T-helper 2 cell (primary cell): ENCODE measurements at regions not wholly inside any gene's neighbourhood (a gene's known extent, or its start where the extent isn't known, plus 50 kb on each side); places are given as distances from the start of the nearest gene placed in this dataset.
"Not testable (repeated sequence)": the region's sequence is repeated elsewhere in the genome, so short reads cannot be mapped to it uniquely, and the experiment has no call there.

Source experiments
- DNase-seq, 5 experiments: peaks; one replicate each; pipeline versions ENCODE4 v3.0.0 to v3.0.0-alpha.2; 2012 to 2022

DNA sequence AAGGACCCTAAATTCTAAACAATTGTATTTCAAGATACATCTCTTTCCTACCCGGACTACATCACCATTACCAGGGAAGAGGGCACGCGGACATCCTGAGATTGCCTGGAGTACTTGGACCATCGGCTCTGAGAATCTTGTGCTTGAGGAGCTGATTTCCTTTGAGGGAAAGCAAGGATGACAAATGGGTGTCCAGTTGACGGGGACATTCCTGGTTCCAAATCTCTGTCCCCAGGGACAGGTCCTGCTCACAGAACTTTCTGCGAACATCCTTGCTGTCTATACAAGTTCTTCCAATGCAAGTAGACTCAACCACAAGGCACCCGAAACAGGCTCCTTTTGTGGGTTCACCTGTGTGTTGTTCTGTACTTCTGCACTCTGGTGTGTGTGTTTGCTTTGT lies 289.5 kb upstream of the MYT1L start:
- DNase-seq: no peak

DNA sequence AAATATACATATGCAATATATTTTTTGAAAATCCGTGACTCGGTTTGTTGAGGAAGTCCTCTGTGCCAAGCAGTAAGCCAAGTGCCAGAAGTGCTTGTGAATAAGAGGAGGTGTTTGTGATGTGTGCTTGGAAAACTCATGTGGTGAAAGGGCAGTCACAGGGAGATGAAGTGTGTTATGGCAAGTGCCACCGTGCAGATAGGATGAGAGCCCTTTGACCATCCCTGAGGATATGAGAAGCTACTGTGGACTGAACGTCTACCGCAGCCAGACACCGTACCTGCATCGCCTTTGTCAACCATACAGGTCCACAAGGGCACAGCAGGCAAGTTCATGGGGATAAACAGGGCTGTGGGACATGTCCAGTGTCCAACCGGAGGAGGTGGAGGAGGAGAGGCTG lies 288.9 kb upstream of the MYT1L start:
- no peak for DNase-seq

- no peak for DNase-seq
These were observed 283.4 kb upstream of the MYT1L start for GRCh38 chr2:2614452-2614851.

GRCh38 chr2:2613279-2614199 lies 282.5 kb upstream of the MYT1L start:
- peak; percentile 44 to 95 (median 70) for DNase-seq

DNA sequence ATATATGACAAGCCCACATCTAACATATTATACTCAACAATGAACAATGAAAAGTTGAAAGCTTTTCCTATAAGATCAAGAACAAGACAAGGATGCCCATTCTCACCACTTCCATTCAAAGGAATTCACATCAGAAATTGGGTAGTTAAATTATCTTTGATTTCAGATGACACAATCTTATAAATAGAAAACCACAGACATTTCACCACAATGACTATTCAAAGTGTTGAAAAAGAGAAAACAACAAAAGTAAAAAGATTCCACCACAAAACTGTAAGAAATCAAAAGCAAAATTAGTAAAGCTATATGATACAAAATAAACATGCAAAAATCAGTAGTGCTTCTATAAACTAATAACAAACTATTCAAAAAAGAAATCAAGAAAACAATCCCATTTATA lies 279.7 kb upstream of the MYT1L start:
- DNase-seq: no peak

GRCh38 chr2:2600366-2600765 lies 269.3 kb upstream of the MYT1L start:
- DNase-seq: no peak

DNA sequence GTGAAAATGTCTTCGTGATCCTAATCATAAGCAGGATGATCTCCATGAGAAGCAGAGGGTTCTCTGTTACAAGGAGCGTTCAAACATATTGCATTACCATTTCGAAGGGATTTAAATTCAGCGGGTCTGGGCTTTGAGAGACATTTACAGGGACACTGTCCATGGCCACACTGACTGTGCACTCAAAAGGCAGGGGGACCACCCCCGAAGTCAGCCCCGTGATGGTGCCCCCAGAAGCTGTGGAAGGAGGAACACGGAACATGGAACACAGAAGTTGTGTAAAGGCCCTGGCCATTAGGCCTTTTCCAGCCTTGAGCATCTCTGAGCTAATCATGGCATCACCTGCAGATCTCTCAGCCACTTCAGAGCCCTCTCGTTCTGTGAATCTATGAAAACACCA lies 268.4 kb upstream of the MYT1L start:
- DNase-seq: no peak

GRCh38 chr2:2597712-2598111 lies 266.6 kb upstream of the MYT1L start:
- no peak for DNase-seq

GRCh38 chr2:2591542-2591940 lies 260.5 kb upstream of the MYT1L start:
- no peak for DNase-seq

DNA sequence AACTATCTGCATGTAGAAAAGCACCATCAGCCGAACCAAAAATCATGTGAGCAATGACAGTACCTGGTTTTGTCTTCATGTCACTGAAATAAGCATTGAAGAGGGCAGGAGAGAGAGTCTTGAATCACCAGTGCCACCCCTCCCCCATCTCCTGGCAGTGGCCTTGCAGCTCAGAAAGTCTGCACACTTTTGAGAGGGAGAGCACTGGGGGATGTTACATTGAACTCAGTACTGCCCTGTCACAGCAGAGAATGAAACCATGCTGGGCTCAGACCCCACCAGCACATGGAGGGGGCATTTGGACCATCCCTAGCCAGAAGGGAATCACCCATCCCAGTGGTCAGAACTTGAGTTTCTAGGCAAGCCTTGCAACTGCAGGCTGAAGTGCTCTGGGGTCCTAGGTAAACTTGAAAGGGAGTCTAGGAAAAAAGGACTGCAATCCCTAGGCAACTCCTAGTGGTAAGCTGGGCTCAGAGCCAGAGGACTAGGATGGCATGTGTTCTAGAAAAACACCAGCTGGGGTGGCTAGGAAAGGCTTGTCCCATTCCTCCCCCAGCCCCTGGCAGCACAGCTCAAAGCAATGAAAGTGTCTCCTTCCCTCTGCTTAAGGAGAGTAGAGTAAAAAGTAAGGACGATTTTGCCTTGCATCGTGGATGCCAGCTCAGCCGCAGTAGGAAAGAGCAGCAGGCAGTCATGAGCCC lies 259.9 kb upstream of the MYT1L start:
- no peak for DNase-seq

DNA sequence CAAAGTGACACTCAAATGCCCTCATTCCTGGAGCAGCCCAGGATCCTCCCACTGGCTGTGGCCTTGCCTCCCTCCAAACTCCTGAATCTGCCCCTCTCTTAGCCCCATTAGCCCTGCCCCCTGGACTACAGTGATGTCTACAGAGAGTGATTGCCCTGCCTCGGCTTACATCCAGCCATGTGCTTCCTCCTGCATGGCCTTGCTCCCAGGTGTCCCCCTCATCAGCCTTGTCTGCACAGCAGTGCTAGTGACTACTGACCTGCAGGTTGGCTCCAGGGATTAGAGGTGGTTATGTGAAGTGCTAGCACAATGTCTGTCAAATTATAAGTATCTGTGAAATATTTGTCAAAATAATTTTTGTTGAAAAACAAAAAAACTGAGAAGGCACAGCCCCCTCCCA lies 259.1 kb upstream of the MYT1L start:
- DNase-seq: no peak

GRCh38 chr2:2588777-2589176 lies 257.7 kb upstream of the MYT1L start:
- no peak for DNase-seq

DNA sequence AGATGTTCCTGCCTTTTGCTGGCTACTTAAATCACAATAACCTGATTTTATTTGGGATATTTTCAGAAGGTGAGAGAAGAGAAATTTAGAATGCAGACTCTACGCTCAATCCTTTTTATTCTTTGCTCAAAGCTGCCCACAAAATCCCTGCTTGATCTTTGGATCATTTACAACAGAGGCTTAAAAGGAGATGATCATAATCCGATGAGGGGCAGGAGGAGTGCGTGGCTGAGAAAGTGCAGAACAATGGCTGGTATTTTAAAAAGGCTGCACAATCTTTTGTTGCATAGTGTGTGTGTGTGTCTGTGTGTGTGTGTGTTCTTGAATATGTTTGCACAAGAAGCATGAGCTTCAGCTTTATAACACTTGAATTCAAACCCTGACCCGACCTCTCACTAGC lies 256.3 kb upstream of the MYT1L start:
- DNase-seq: no peak

- DNase-seq: no peak
These were observed 255.9 kb upstream of the MYT1L start for GRCh38 chr2:2586931-2587330.

GRCh38 chr2:2586068-2586776 lies 255.1 kb upstream of the MYT1L start:
- DNase-seq: no peak

GRCh38 chr2:2582998-2583545 lies 252.0 kb upstream of the MYT1L start:
- DNase-seq: no peak

GRCh38 chr2:2581331-2582159 lies 250.5 kb upstream of the MYT1L start:
- DNase-seq: no peak

DNA sequence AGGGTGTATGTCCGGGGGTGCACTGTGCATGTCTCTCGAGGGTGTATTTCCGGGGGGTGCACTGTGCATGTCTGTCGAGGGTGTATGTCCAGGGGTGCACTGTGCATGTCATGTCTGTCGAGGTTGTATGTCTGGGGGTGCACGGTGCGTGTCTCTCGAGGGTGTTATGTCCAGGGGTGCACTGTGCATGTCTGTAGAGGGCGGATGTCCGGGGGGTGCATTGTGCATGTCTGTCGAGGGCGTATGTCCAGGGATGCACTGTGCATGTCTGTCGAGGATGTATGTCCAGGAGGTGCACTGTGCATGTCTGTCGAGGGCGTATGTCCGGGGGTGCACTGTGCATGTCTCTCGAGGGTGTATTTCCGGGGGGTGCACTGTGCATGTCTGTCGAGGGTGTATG lies 249.8 kb upstream of the MYT1L start:
- not testable (repeated sequence) for DNase-seq

- DNase-seq: no peak
These were observed 249.3 kb upstream of the MYT1L start for GRCh38 chr2:2580341-2580740.

GRCh38 chr2:2579814-2580213 lies 248.7 kb upstream of the MYT1L start:
- DNase-seq: no peak

DNA sequence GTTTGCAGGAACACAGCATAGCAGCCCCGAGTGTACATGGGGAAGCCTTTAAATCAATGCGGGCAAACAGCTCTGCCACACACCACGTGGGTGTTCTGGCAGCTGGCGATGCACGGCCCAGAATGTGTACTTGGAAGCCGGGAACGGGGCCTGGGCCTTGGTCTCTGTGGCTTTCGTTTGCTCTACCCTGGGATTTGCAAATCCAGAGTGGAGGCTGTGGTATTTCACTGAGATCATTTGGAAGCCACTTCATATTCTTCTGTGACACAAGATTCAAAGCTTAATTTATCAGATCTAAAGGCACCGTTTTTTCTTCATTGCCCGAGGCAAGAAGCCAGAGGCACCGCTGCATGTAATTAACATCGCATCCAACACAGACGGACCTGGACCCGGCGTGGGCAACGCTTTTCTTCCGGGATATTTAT lies 246.3 kb upstream of the MYT1L start:
- no peak for DNase-seq

DNA sequence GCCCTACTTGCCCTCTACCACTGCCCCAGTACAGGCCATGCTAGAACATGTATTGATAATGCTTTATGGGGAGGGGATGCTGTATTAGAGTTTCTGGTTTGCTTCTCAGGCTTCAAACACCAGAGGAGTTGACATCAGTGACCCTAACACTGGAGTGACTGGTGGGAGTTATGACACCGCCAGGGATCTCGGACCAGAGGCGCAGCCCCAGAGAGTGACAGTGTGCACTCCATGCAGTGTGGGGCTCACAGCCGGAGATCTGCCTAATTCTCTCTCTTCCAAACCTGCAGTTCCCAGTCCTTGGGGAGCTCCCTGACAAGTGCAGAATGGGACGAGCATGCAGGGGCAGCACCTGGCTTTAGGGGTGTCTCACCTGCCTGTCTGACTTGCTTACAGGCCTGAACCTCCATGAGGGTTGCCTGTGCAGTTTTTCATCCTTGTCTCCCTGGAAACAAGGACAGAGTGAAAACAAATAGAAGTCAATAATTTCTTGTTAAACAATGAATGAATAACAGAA lies 244.9 kb upstream of the MYT1L start:
- no peak for DNase-seq
